BJ (cell line): ENCODE measurements at regions not wholly inside any gene's neighbourhood (a gene's known extent, or its start where the extent isn't known, plus 50 kb on each side); places are given as distances from the start of the nearest gene placed in this dataset.
"Not testable (repeated sequence)": the region's sequence is repeated elsewhere in the genome, so short reads cannot be mapped to it uniquely, and the experiment has no call there.

Source experiments
- CTCF ChIA-PET: fragments of 350-600 bp; formaldehyde crosslinking; extraction: SDS; loops from one replicate; lab custom pipeline; 2021; ENCODE audit warnings: antibody characterized with exemption, inconsistent platforms; lab: Yijun Ruan, JAX
- POLR2A ChIA-PET: fragments of 300-600 bp; sonication (Branson Sonifier 250); formaldehyde crosslinking; extraction: SDS; loops from one replicate; lab custom pipeline; 2021; ENCODE audit warnings: antibody characterized with exemption; lab: Charles Lee
- DNase-seq: peaks from one replicate; pipeline ENCODE4 v3.0.0-alpha.2; 2011; ENCODE audit warnings: low read depth
- H3K27me3 ChIP-seq: 2 replicates; pipeline ENCODE4 v1.6.0; 2011; ENCODE audit warnings: low read length; ENCODE audit not compliant: control insufficient read depth, insufficient read depth
- H3K36me3 ChIP-seq: 2 replicates; pipeline ENCODE4 v1.5.1; 2011; ENCODE audit warnings: low read length; ENCODE audit not compliant: control insufficient read depth, insufficient read depth
- H3K4me3 ChIP-seq: 2 replicates; pipeline ENCODE4 v1.5.1; 2011; ENCODE audit warnings: low read depth, mild to moderate bottlenecking, control low read depth, low read length
- CTCF ChIP-seq: IDR thresholded peaks from 2 replicates; pipeline ENCODE4 v1.5.1; 2011; ENCODE audit warnings: low read depth, mild to moderate bottlenecking, control low read depth, inconsistent platforms, low read length, moderate library complexity; ENCODE audit not compliant: insufficient read depth

GRCh38 chr5:63409737-63410136 is 552.5 kb downstream of the HTR1A start:
- no peaks in the 10 kb centered on the region for H3K36me3 ChIP-seq
- no peak for TF ChIP-seq CTCF
- POLR2A ChIA-PET, result no interaction called here
- DNase-seq, result no peak
- H3K4me3 ChIP-seq, result no peak overlapping the region
- CTCF ChIA-PET, result interaction anchor here (0.8 kb wide), 1 partner anchor 31 kb away, joined by 3 read pairs; no protein-coding TSS in a partner anchor
- no peaks in the 10 kb centered on the region for H3K27me3 ChIP-seq

DNA sequence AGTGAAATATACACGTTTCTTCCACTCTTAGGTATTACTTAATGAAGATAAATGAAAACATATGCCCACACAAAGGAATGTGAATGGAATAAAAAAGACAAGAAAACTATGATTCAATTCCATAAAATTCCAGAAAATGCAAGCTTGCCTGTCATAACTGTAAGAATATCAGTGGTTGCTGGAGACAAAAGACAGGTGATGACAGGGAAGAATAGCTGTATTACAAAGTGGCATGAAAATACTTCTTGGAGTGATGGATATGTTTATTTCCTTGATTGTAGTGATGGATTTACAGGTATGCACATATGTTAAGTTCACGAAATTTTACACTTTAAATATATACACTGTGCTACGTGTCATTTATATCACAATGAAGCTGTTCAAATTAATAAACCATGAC is 553.3 kb downstream of the HTR1A start:
- ChIA-PET POLR2A (no interaction called here), CTCF (no interaction called here)
- Histone ChIP-seq H3K27me3 (no peaks in the 10 kb centered on the region), H3K36me3 (no peaks in the 10 kb centered on the region), H3K4me3 (no peak overlapping the region)
- TF ChIP-seq CTCF, result no peak
- DNase-seq, result no peak

DNA sequence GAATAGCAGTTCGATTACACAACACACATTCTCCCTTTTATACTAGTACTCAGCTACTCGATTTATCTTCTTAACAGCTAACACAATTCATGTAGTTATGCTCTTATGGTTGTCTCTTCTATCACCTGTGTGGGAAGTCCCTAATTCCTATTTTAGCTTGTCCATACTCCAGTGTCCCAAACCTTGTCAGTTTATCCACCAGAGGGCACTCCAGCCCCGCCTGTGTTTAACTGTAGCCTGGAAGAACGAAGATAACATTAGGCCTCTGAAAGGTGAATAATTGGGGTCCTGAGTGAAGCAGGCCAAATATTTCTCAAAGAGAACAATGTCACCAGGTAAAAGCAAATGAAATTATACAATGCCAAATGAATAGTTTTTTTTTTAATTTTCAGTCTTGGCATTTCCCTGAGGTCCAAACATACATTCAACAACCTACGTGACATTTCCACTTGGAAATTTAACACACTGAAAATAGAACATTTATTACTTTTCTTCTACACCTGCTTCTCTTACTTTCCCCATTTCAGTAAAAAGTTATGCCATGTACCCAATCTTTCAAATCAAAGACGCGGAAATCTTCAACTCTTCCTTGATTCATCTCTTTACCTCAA is 560.7 kb downstream of the HTR1A start:
- Histone ChIP-seq H3K4me3 (no peak overlapping the region), H3K36me3 (no peaks in the 10 kb centered on the region), H3K27me3 (no peaks in the 10 kb centered on the region)
- DNase-seq, result no peak
- CTCF ChIA-PET, result interaction anchor here (0.6 to 1.5 kb wide), 4 partner anchors 9 to 562 kb away, joined by 3 to 4 read pairs (median 4); no protein-coding TSS in a partner anchor
- POLR2A ChIA-PET, result no interaction called here
- TF ChIP-seq CTCF, result peak; percentile 77

- no peaks in the 10 kb centered on the region for H3K27me3 ChIP-seq
- ChIA-PET CTCF (interaction anchor here (0.6 to 1.5 kb wide), 2 partner anchors 564 to 748 kb away, joined by 3 to 4 read pairs; no protein-coding TSS in a partner anchor), POLR2A (no interaction called here)
- DNase-seq, result no peak
- no peak for TF ChIP-seq CTCF
- H3K4me3 ChIP-seq, result no peak overlapping the region
- H3K36me3 ChIP-seq, result no peaks in the 10 kb centered on the region
Observed at GRCh38 chr5:63400079-63400478, 562.2 kb downstream of the HTR1A start.

- H3K4me3 ChIP-seq, result no peak overlapping the region
- no peak for TF ChIP-seq CTCF
- H3K27me3 ChIP-seq, result no peaks in the 10 kb centered on the region
- H3K36me3 ChIP-seq, result no peaks in the 10 kb centered on the region
- POLR2A ChIA-PET, result no interaction called here
- CTCF ChIA-PET, result no interaction called here
- no peak for DNase-seq
Observed at GRCh38 chr5:63398346-63398745, 563.9 kb downstream of the HTR1A start.

GRCh38 chr5:63388188-63388587 is 574.1 kb downstream of the HTR1A start:
- DNase-seq, H3K4me3 ChIP-seq, H3K27me3 ChIP-seq, POLR2A ChIA-PET, H3K36me3 ChIP-seq: not testable (repeated sequence)
- CTCF ChIA-PET, result interaction anchor here (2.0 kb wide), 1 partner anchor 13 kb away, joined by 4 read pairs; no protein-coding TSS in a partner anchor
